ENCODE measurements at regions not wholly inside any gene's neighbourhood (a gene's known extent, or its start where the extent isn't known, plus 50 kb on each side); places are given as distances from the start of the nearest gene placed in this dataset.

GRCh38 chr4:167943872-167944505 is 148.3 kb upstream of the ANXA10 start:
- no peaks in the 10 kb centered on the region for H3K36me3 ChIP-seq
- intact Hi-C loops (cut with DNase I), result no loop called here
- 45 to 62% (median 53%) methylated on average over 3 of the region's 3 CpGs for WGBS, 3 donors
- no peaks in the 10 kb centered on the region for H3K27me3 ChIP-seq
- H3K4me1 ChIP-seq (ENCODE audit: insufficient read depth), result no peaks in the 10 kb centered on the region
- no peak for DNase-seq
- no peak overlapping the region for H3K4me3 ChIP-seq
- H3K27ac ChIP-seq, result no peak overlapping the region
- H3K9me3 ChIP-seq, result no peaks in the 10 kb centered on the region
- TF ChIP-seq POLR2A (IDR thresholded peaks at IDR 0.05) (no peak), EP300 (IDR thresholded peaks at IDR 0.05) (no peak), CTCF (IDR thresholded peaks at IDR 0.05) (no peak)

- no peak overlapping the region for H3K4me3 ChIP-seq
- no peak overlapping the region for H3K27ac ChIP-seq
- intact Hi-C loops (cut with DNase I), result no loop called here
- no peaks in the 10 kb centered on the region for H3K4me1 ChIP-seq (ENCODE audit: insufficient read depth)
- DNase-seq, result no peak
- no peaks in the 10 kb centered on the region for H3K36me3 ChIP-seq
- TF ChIP-seq POLR2A (IDR thresholded peaks at IDR 0.05), result no peak
- no peak for TF ChIP-seq CTCF (IDR thresholded peaks at IDR 0.05)
- no peak for TF ChIP-seq EP300 (IDR thresholded peaks at IDR 0.05)
- WGBS, 3 donors, result 71 to 86% (median 81%) methylated on average over 2 of the region's 2 CpGs
- no peaks in the 10 kb centered on the region for H3K27me3 ChIP-seq
- H3K9me3 ChIP-seq, result no peaks in the 10 kb centered on the region
Measured at GRCh38 chr4:167944721-167945120, 147.6 kb upstream of the ANXA10 start.

- no peaks in the 10 kb centered on the region for H3K36me3 ChIP-seq
- H3K27ac ChIP-seq, result no peak overlapping the region
- H3K27me3 ChIP-seq, result no peaks in the 10 kb centered on the region
- 49 to 54% (median 52%) methylated on average over 2 of the region's 2 CpGs for WGBS, 3 donors
- intact Hi-C loops (cut with DNase I), result no loop called here
- no peak for TF ChIP-seq EP300 (IDR thresholded peaks at IDR 0.05)
- no peak for TF ChIP-seq CTCF (IDR thresholded peaks at IDR 0.05)
- no peak for TF ChIP-seq POLR2A (IDR thresholded peaks at IDR 0.05)
- DNase-seq, result no peak
- no peaks in the 10 kb centered on the region for H3K9me3 ChIP-seq
- H3K4me1 ChIP-seq (ENCODE audit: insufficient read depth), result no peaks in the 10 kb centered on the region
- no peak overlapping the region for H3K4me3 ChIP-seq
Measured at GRCh38 chr4:167955006-167955405, 137.3 kb upstream of the ANXA10 start.

GRCh38 chr4:167956676-167957075 is 135.7 kb upstream of the ANXA10 start:
- no peaks in the 10 kb centered on the region for H3K27me3 ChIP-seq
- no peak overlapping the region for H3K4me3 ChIP-seq
- no peaks in the 10 kb centered on the region for H3K36me3 ChIP-seq
- no peak for DNase-seq
- no peaks in the 10 kb centered on the region for H3K4me1 ChIP-seq (ENCODE audit: insufficient read depth)
- no peak overlapping the region for H3K27ac ChIP-seq
- no peaks in the 10 kb centered on the region for H3K9me3 ChIP-seq
- no peak for TF ChIP-seq CTCF (IDR thresholded peaks at IDR 0.05)
- TF ChIP-seq POLR2A (IDR thresholded peaks at IDR 0.05), result no peak
- no peak for TF ChIP-seq EP300 (IDR thresholded peaks at IDR 0.05)
- intact Hi-C loops (cut with DNase I), result no loop called here

Measured in ovary (tissue), 7 donors.